Bone marrow (tissue), 2 donors: ENCODE measurements at regions not wholly inside any gene's neighbourhood (a gene's known extent, or its start where the extent isn't known, plus 50 kb on each side); places are given as distances from the start of the nearest gene placed in this dataset.
"Not testable (repeated sequence)": the region's sequence is repeated elsewhere in the genome, so short reads cannot be mapped to it uniquely, and the experiment has no call there.

Experiments used
- DNase-seq, 2 donors: peaks; one replicate each; lab custom pipeline; 2025; lab: John Stamatoyannopoulos, UW

DNA sequence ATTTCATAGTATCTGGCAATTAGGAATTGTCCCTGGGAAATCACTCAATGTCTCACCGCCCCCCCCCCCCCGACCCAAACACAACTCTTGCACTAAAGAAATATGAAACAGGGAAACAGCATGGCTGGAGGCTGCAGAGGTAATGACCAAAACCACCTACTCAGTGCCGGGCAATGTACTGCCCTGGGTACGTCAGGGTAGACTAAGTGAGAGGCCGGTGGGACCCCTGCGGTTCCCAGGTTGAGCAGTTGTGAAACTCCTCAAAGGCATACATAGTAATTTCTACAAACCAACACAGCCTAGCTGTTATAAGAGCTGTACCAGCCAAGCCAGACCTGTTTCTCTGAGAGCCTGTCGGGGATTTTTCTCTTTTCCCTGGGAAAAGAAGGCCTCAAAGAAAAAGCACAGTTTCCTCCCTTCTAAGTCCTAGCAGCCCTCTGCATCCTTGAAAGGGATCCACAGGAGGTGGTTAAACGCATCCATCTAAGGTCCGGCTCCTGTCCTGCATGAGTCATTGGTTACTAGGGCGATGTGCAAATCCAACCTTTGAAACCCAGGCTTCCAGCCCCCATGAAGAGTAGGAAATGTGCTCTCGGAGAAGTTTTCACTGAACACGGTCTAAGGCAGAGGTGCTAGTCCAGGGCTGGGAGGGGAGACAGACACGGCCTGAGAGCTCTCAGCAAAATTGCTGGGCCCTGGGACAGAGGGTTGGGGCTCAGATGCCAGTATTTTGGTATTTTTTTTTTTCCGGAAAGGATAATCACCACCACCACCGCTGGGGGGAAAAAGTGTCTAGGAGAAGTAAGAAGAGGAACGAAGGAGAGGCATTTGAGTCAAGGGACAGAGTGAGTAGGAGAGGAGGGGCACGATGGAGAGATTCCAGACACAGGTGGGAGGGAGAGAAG is 172.8 kb downstream of the ATP6V0E2 start:
- DNase-seq, result not testable (repeated sequence)

DNA sequence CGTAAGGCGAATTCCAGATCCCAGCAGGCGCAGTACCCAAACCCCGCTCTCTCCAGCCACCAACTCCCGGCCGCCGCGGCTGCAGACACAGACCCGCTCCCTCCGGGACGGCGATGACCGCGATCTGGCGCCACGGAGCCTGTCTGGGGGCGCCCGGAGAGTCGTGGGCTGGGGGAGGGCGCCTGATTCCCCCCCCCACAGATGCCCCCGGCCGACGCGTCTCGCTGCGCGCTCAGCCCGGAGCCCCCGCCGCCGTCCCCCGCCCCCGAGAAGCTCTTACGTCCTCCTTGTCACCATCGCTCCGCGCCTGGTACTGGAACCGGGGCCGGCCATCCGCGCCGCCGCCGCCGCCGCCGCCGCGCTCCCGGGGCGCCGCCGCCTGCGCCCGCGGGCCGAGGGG is 173.6 kb downstream of the ATP6V0E2 start:
- DNase-seq, result not testable (repeated sequence)

DNA sequence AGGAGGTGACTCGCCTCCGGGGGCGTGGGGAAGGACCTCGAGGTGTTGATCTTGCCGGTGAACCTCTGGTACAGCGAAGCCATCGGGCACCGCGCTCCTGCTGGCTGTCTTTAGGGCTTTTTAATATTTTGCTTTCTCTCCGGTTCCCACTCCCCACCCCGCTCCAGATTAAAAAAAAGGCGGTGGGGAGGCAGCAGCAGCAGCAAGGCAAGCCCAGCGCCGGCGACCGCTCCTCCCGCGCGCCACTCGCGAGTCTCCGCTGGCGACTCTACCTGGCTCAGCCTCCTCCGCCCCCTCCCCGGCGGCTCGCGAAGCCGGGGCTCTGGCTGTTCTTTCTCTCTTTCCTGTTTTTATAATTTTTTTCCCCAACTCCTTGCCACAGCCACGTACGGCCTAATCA is 174.0 kb downstream of the ATP6V0E2 start:
- not testable (repeated sequence) for DNase-seq

DNA sequence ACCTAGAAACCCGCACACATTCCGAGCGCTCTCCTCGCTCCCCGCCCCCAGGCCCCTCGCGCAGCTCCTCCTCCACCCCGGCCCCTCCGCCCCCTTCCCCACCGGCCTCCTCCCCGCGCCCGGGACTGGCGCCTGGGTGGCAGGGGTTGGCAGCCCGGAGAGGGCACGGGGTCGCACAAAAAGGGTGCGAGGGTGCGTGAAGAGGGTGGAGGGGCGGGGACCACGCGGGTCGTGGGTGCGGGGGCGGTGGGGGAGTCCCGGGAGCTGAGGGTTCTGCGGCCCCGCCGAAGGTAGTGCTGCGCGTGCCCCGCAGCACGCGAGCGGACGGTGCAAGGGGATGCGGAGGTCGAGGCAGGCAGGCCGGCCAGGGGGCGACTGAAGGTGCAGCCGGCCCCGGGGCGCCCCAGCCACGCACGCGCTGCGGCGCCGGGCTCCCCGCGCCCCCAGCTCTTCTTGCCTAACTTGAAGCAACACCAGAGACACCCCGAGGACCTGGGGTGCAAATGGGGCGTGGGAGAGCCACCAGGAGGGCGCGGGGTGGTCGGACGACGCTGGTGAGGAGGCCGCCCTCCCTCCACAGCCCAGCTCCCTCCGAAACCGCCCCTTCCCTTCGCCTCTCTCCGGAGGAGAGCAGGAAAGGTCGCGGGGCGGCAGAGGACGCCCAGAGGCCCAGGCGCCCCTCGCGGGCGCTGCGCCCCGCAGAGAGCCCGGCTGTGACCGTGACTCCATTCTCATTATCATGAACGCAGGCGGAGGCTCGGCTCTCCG is 174.7 kb downstream of the ATP6V0E2 start:
- DNase-seq, result not testable (repeated sequence)

DNA sequence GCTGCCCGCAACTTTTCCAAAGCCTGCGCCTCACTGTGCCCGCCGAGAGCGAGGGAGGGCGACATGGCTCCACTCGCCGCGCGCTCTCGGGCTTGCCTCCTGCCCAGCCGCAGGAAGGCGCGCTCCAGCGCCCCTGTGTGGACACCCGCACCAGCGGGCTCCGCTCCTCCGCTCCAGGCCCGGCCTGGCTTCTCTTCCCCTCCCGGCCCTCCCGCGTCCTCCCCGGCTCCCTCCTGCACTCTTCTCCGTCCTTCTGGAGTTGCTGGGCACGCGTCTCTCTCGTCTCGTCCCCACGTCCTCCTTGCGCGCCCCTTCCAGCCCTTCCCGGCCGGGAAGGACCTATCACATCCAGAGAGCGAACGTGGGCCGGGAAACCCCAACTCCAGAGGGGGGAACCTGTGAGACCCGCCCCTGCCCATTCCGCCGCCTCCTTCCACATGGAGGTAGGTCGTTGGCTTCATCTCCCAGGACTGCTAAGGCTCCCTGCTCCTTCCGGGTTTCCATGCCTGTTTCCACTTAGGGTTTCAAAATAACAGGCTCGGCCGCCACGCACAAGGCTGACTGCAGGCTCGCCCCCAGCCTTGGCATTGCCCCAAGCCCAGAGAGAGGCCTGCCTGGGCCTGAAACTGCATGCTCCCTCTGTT is 175.4 kb downstream of the ATP6V0E2 start:
- not testable (repeated sequence) for DNase-seq

DNA sequence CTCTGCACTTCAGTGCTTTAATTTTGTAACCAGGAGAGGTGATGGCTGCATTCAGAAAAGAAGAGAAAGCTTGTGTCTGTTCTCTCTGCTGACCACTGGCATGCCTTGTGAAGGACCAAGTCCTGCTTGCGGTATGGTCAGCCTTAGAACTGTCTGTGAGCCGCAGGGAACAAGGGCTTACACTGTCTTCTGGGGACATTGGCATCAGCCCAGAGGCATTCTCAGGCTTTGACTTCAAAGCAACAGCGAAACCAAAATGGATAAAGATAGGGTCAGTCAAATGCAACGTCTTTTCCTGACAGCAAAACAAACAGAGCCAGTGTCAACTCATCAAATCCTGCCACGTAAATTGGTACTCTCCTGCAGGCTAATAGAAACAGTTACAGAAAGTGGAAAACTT is 179.6 kb downstream of the ATP6V0E2 start:
- not testable (repeated sequence) for DNase-seq

DNA sequence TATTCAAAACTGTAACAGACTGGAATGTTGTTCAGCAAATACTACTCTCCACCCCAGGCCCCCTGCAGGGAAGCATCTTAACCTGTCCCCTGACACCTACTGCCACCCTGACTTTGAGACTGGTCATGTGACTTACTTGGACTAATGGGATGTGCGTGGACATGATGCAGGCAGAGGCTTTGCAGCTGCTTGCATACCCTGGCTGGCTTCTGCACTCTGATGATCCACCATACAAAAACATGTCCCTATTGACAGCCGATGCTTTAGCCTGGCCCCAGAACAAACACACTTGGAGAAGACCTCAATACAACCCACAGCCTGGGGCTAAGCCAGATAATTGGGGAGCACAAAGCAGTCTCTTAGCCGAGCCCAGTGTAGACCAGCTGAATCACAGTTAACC is 180.5 kb downstream of the ATP6V0E2 start:
- DNase-seq, result not testable (repeated sequence)

DNA sequence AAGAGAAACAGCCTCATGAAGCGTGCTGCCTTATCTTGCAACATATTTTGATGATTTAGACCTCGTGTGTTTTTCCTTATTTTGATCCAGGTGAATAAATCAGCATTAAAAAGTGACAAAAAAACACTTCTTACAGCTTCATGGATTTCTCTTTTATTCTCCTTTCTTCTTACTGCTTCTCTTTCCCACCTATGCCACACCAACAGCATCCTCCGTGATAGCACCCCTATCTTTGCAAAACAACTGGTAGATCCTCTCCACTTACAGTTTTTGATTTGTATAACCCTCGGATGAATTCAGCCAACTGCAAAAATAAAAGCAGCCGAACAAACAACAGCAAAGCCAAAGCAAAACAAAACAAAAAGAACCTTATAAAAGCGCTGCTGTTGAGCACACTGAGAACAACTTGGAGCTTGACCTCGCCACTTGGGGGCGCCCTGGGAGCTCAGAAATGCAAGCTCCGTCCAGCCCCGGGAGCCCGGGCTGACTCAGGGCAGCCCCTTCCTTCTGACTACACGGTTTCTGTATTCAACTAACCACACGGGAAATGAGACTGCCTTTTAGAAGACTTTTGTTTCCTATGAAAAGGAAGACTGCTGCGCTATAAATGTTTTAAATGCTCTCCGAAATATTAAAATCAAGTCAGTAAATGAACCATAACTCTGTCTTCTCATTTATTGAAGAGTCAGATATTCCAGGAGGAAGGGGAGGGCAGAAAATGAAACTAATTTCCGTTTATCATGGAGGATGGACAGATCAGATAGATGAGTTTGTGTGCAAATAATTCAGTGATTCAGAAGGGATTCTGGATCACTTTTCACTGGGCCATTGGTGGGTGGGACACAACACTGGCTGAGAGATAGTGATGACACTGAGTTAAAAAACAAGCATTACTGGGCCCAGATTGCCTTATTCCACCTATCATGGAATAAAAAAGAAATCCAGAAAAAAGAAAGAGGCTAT is 186.8 kb downstream of the ATP6V0E2 start:
- not testable (repeated sequence) for DNase-seq

DNA sequence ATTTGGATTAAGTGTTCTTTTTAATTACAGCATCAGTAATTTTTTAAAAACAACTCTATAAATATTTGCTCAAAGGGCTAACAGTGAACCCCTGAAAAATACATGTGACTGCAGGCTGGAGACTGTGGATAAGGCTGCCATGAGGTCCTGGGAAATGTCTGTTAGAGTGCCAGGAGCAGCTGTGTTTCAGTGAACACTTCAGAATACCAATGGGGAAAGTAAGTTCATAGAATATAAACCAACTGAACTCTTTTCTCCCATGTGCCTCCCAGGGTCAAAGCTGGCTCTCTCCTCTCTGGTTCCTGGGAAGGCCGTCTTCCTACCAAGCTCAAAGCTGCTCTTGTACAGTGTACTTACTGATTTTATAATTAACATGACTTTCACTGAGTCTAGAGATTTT is 189.4 kb downstream of the ATP6V0E2 start:
- not testable (repeated sequence) for DNase-seq

DNA sequence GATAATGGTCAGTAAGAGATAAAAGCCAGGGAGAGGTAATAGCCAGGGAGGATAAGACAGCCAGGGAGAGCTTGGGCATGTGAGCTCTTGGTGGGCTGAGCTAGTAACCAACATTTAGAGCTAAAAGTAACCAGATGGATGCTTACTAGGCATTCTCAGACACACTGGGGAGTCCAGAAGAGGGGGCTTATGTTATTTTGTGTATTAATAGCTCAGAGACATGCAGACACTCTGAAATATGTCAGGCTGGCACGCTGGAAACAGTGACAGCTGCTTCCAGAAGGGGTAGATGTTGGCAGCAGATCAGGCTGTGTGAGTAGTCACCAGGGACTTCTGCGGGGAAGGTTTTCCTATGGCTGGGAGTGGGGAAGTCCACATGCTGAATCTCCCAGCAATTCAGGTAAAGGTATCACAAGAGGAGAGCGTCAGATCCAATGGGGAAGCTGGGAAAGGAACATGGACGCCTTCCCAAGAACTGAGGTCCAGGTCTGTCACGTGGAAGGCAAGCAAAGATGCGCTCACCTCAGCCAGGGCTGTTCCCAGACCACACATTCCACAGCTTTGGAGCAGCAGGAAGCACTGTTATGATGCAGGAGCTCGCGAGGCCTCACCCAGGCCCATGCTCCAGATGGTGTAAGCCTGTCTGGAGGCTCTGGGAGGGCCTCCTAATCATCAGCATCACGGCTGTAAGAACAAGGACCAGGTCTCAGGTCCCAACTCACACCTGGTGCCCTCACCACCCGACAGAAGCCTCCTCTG is 196.0 kb downstream of the ATP6V0E2 start:
- DNase-seq, result not testable (repeated sequence)

DNA sequence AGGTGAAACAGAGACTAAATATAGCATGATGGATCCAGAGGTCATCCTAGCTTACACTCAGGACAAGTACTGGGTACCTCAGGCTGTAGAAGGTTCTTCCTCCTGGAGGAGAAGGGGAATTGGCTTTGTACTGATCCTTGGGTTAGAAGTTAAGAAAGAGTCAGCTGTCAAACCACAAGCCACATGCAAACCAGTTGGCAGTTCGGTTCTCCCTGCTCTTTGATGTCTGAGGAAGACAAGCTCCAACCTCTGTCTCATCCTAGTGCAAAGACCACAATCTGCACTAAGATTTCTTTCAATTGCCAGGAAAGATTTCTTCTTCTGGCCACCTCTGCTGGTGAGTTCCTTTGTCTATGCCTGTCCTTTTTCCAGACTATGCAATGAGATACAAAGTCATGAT is 203.8 kb downstream of the ATP6V0E2 start:
- not testable (repeated sequence) for DNase-seq

DNA sequence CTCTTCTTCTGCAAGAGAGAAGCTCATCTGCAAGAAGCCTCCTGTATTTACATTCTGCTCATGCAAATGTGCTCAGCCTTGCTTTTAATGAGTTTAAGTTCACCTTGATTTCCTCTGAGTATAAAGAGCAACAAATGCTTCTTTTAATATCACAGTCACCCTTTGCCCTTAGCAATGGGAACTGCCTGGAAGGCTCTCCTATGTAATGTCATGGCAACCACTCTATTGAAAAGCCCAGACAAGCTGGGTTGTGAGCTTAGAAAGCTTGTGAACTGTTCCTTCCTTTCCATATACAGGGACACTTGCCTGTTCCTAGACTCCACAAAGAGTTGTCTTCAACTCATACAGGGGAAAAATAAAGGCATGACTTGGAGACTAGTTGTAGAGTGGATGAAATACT is 208.1 kb downstream of the ATP6V0E2 start:
- not testable (repeated sequence) for DNase-seq

DNA sequence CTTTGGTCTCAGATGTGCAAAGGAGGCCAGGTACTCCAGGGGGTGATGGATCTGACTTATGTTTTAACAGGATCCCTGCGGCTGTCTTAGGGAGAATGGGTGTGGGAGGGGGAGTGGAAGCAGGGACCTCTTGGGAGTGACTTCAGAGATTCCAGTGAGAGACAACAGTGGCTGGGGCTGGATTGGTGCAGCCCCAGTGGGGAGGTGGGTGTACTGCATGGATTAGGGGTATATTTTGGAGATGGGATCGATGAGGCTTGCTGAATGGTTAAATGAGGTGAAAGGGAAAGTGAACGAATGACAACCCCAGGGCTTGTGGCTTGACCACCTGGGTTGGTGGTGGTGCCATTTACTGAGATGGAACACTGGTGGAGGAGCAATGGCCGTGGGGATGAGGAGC is 211.0 kb downstream of the ATP6V0E2 start:
- DNase-seq, result not testable (repeated sequence)

DNA sequence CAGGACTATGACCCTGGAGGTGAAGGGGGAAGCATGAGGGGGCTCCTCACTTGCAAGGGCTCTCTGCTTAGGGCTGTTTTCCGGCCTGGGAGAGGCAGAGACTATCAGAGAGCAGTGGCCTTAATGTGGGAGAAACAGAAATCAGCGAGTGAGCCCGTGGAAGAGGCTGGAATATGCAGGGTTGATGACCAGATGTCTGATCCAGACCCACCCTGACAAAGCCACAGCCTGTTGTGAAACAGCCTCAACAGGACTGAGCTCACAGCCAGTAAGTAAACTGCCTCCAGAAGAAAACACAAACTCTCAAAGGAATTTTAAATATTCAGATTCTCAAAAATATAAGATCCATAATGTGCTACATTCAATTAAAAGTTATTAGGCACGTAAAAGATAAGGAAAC is 213.7 kb downstream of the ATP6V0E2 start:
- not testable (repeated sequence) for DNase-seq

DNA sequence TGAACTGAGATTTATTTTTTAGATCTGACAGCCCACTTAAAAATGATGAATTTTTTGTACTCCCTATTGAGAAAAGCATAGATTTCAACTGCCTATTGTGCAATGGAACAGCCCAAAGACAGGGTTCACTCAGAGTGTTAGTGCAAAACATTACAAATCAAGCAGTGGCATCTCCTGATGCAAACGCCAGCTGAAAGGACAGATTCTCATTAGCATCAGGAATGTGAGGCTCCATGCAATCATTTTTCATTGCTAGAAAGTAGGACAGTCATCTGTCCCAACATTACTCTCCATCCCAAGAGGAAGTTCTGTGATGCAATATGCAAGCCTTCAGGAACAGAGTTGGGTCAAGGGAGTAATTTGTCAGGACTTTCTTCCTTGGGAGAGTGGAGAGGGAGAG is 215.4 kb downstream of the ATP6V0E2 start:
- not testable (repeated sequence) for DNase-seq

DNA sequence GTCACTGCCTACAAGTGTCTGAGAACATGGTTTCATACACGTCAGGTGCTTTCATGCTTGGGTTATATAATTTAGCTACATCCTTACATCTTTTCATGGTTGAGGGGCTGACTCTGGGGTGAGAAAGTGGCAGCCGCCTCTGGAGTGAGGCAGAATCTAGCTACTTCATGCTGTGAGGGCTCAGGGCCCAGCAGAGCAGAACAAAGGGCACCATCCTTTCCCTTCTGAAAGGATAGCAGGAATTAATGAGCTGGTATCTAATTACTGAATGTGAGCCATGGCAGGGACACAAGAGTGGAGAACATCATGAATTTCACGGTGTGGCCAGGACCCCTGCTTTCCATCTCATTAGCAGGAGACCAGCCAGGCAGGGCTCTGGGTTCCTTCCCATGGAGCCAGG is 217.0 kb downstream of the ATP6V0E2 start:
- DNase-seq, result not testable (repeated sequence)

DNA sequence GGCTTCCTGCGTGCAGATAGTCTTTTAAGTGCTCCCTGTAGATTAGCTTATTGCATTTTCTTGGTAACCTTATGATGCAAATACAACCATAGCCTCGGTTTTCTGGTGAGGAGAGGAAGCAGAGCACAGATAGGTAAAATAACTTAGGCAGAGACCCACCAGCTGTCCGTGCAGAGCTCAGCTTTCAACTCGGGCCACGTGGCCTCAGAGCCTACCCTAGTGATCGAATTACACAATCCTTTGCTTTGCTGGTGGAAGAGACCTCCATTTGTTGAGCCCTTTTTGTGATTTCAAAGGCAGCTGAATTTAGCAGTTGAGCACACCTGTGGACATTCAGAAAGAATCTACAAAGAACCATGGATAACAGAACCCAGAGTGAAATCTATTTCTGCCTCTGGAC is 220.1 kb downstream of the ATP6V0E2 start:
- not testable (repeated sequence) for DNase-seq

DNA sequence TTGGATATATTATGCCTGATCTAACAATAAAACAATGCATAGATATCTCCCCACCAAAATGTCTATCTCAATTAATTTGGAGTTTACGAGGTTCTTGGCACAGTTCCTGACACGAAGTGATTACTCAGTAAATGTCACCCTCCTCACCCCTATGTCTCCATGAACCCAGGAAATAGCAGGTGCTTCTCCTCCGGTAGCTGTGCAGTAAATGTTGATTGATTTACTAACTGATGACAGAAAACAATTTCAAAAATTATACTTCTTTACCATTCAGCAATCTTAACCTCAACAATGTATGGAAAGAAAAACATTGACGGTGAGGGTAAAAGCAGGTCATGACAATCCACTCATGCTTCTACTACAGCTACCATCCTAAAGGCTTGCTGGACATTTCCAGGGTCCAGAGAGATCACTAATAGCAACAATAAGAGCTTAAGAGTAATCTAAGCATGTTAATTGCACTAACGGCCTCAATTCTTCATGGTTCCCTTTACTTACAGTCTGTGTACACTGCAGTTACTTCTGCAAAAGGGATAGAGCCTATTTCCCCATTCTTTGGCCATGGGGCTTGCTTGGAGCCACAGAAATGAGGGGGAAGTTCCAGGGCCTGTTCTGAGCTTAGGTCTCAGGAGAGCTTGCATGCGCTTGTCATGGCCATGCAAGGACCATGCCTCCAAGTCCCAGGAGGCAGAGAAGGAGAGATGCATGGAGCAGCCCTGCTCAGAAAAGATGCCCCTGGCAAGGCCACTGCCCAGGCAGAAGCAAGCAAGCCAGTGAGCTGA is 222.6 kb downstream of the ATP6V0E2 start:
- DNase-seq, result not testable (repeated sequence)

DNA sequence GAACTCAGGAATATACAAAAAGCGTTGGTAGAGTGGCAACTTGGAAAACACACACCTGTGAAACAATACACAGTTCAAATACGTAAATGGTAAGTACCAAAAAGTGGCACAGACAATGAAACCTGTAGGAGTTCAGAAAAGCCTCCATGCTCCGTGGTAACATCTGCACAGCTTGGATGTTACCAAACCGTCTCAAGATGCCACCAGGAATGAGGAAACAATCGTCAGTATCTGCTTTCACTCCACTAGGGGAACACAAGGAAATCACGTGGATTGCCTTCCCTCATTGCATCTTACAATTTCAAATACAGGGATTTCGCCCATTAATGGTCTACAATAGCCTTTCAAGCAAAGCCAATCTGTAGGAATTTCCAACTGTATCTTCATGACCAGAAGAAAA is 224.6 kb upstream of the LRRC61 start:
- not testable (repeated sequence) for DNase-seq

DNA sequence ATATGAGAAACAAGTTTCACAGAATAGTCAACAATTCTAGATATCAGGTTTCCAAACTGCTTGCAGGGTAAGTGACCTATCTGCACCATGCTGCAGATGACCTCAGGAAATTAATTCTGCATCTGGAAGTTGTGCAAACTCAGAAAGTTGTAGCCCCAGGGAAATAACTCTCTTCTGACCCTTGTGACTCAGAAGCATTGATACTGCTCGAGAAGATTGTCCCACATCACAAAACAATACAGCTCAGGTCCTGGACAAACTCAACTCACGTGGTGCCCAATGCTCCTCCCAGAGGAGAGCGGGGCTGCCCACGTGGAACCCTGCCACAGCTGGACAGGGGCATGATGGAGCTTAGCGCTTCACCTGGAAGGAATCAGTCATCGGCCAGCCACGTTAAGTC is 221.9 kb upstream of the LRRC61 start:
- DNase-seq, result not testable (repeated sequence)
